ENCODE measurements at regions not wholly inside any gene's neighbourhood (a gene's known extent, or its start where the extent isn't known, plus 50 kb on each side); places are given as distances from the start of the nearest gene placed in this dataset.
"Not testable (repeated sequence)": the region's sequence is repeated elsewhere in the genome, so short reads cannot be mapped to it uniquely, and the experiment has no call there.

- not testable (repeated sequence) for H3K4me3 ChIP-seq (ENCODE audit: insufficient read depth in 1 of 2, low read depth in 1 of 2, low read length in 2 of 2); H3K9me3 ChIP-seq (ENCODE audit: control insufficient read depth, low read length); H3K14ac ChIP-seq (ENCODE audit: low read length in 2 of 2); H3K79me1 ChIP-seq (replicated peaks; ENCODE audit: low read length, poor library complexity, severe bottlenecking); H2AK5ac ChIP-seq (ENCODE audit: low read length, severe bottlenecking); H3K23ac ChIP-seq (ENCODE audit: low read length in 2 of 2); H3K4me1 ChIP-seq (ENCODE audit: control insufficient read depth, insufficient read depth, low read depth, low read length); H3K18ac ChIP-seq (ENCODE audit: low read depth in 1 of 2, low read length in 2 of 2); H3K4ac ChIP-seq (ENCODE audit: low read depth in 1 of 2, low read length in 2 of 2); H4K91ac ChIP-seq (ENCODE audit: low read length); H3K36me3 ChIP-seq (ENCODE audit: control insufficient read depth in 1 of 2, insufficient read depth in 2 of 2, low read depth in 1 of 2, low read length in 2 of 2); H2BK15ac ChIP-seq (ENCODE audit: low read depth, poor library complexity, severe bottlenecking); H2BK12ac ChIP-seq (ENCODE audit: low read length in 2 of 2); H3K27ac ChIP-seq (ENCODE audit: low read length, poor library complexity, severe bottlenecking); H4K8ac ChIP-seq (ENCODE audit: low read length); H2BK120ac ChIP-seq (ENCODE audit: low read depth, low read length); H3K27me3 ChIP-seq (ENCODE audit: control insufficient read depth in 1 of 2, insufficient read depth in 1 of 2, low read length in 2 of 2); H3K4me2 ChIP-seq (ENCODE audit: low read length, poor library complexity, severe bottlenecking); H2BK5ac ChIP-seq (ENCODE audit: low read depth, low read length, poor library complexity, severe bottlenecking); H3K9ac ChIP-seq (ENCODE audit: low read length); DNase-seq; H2AFZ ChIP-seq (ENCODE audit: low read depth, low read length)
- WGBS, result no CpG with 5 or more reads among the region's 2 CpGs
These were observed 76.5 kb upstream of the SLC35F3 start for GRCh38 chr1:233827937-233828336.

GRCh38 chr1:233828480-233828879, 76.0 kb upstream of the SLC35F3 start:
- Histone ChIP-seq H2BK12ac (ENCODE audit: low read length in 2 of 2) (no peak overlapping the region), H3K9me3 (ENCODE audit: control insufficient read depth, low read length) (peaks cover 3% of the 10 kb centered on the region), H3K9ac (ENCODE audit: low read length) (no peak overlapping the region), H2AFZ (ENCODE audit: low read depth, low read length) (no peak overlapping the region), H3K23ac (ENCODE audit: low read length in 2 of 2) (no peak overlapping the region), H3K36me3 (ENCODE audit: control insufficient read depth in 1 of 2, insufficient read depth in 2 of 2, low read depth in 1 of 2, low read length in 2 of 2) (no peaks in the 10 kb centered on the region), H3K4me1 (ENCODE audit: control insufficient read depth, insufficient read depth, low read depth, low read length) (no peaks in the 10 kb centered on the region), H3K4ac (ENCODE audit: low read depth in 1 of 2, low read length in 2 of 2) (no peak overlapping the region), H2AK5ac (ENCODE audit: low read length, severe bottlenecking) (no peak overlapping the region), H3K79me1 (replicated peaks; ENCODE audit: low read length, poor library complexity, severe bottlenecking) (no peaks in the 10 kb centered on the region), H2BK5ac (ENCODE audit: low read depth, low read length, poor library complexity, severe bottlenecking) (no peak overlapping the region), H3K4me3 (ENCODE audit: insufficient read depth in 1 of 2, low read depth in 1 of 2, low read length in 2 of 2) (no peak overlapping the region), H2BK120ac (ENCODE audit: low read depth, low read length) (no peak overlapping the region), H3K27ac (ENCODE audit: low read length, poor library complexity, severe bottlenecking) (no peak overlapping the region), H3K14ac (ENCODE audit: low read length in 2 of 2) (no peak overlapping the region), H4K91ac (ENCODE audit: low read length) (no peak overlapping the region), H2BK15ac (ENCODE audit: low read depth, poor library complexity, severe bottlenecking) (no peak overlapping the region), H4K8ac (ENCODE audit: low read length) (no peak overlapping the region), H3K27me3 (ENCODE audit: control insufficient read depth in 1 of 2, insufficient read depth in 1 of 2, low read length in 2 of 2) (no peaks in the 10 kb centered on the region), H3K18ac (ENCODE audit: low read depth in 1 of 2, low read length in 2 of 2) (no peak overlapping the region), H3K4me2 (ENCODE audit: low read length, poor library complexity, severe bottlenecking) (no peak overlapping the region)
- DNase-seq, result no peak

GRCh38 chr1:233834609-233835008, 69.9 kb upstream of the SLC35F3 start:
- Histone ChIP-seq H3K4me1 (ENCODE audit: control insufficient read depth, insufficient read depth, low read depth, low read length) (peaks cover 2% of the 10 kb centered on the region), H3K9ac (ENCODE audit: low read length) (no peak overlapping the region), H2BK120ac (ENCODE audit: low read depth, low read length) (no peak overlapping the region), H2BK12ac (ENCODE audit: low read length in 2 of 2) (no peak overlapping the region), H4K8ac (ENCODE audit: low read length) (no peak overlapping the region), H3K23ac (ENCODE audit: low read length in 2 of 2) (no peak overlapping the region), H3K79me1 (replicated peaks; ENCODE audit: low read length, poor library complexity, severe bottlenecking) (no peaks in the 10 kb centered on the region), H3K9me3 (ENCODE audit: control insufficient read depth, low read length) (peaks cover 4% of the 10 kb centered on the region), H3K18ac (ENCODE audit: low read depth in 1 of 2, low read length in 2 of 2) (no peak overlapping the region), H2BK15ac (ENCODE audit: low read depth, poor library complexity, severe bottlenecking) (no peak overlapping the region), H3K14ac (ENCODE audit: low read length in 2 of 2) (no peak overlapping the region), H3K27me3 (ENCODE audit: control insufficient read depth in 1 of 2, insufficient read depth in 1 of 2, low read length in 2 of 2) (no peaks in the 10 kb centered on the region), H3K4ac (ENCODE audit: low read depth in 1 of 2, low read length in 2 of 2) (no peak overlapping the region), H2AFZ (ENCODE audit: low read depth, low read length) (no peak overlapping the region), H2BK5ac (ENCODE audit: low read depth, low read length, poor library complexity, severe bottlenecking) (no peak overlapping the region), H3K4me3 (ENCODE audit: insufficient read depth in 1 of 2, low read depth in 1 of 2, low read length in 2 of 2) (no peak overlapping the region), H2AK5ac (ENCODE audit: low read length, severe bottlenecking) (no peak overlapping the region), H3K4me2 (ENCODE audit: low read length, poor library complexity, severe bottlenecking) (no peak overlapping the region), H3K36me3 (ENCODE audit: control insufficient read depth in 1 of 2, insufficient read depth in 2 of 2, low read depth in 1 of 2, low read length in 2 of 2) (no peaks in the 10 kb centered on the region), H4K91ac (ENCODE audit: low read length) (no peak overlapping the region), H3K27ac (ENCODE audit: low read length, poor library complexity, severe bottlenecking) (no peak overlapping the region)
- no peak for DNase-seq
- no CpG with 5 or more reads among the region's 2 CpGs for WGBS

- not testable (repeated sequence) for H2BK15ac ChIP-seq (ENCODE audit: low read depth, poor library complexity, severe bottlenecking); H3K23ac ChIP-seq (ENCODE audit: low read length in 2 of 2); H3K4me3 ChIP-seq (ENCODE audit: insufficient read depth in 1 of 2, low read depth in 1 of 2, low read length in 2 of 2); H3K18ac ChIP-seq (ENCODE audit: low read depth in 1 of 2, low read length in 2 of 2); H2AFZ ChIP-seq (ENCODE audit: low read depth, low read length); H3K4me2 ChIP-seq (ENCODE audit: low read length, poor library complexity, severe bottlenecking); H3K27me3 ChIP-seq (ENCODE audit: control insufficient read depth in 1 of 2, insufficient read depth in 1 of 2, low read length in 2 of 2); H2BK120ac ChIP-seq (ENCODE audit: low read depth, low read length); H4K8ac ChIP-seq (ENCODE audit: low read length); H3K4ac ChIP-seq (ENCODE audit: low read depth in 1 of 2, low read length in 2 of 2); H3K14ac ChIP-seq (ENCODE audit: low read length in 2 of 2); H3K9ac ChIP-seq (ENCODE audit: low read length); DNase-seq; H3K79me1 ChIP-seq (replicated peaks; ENCODE audit: low read length, poor library complexity, severe bottlenecking); H2AK5ac ChIP-seq (ENCODE audit: low read length, severe bottlenecking); H2BK5ac ChIP-seq (ENCODE audit: low read depth, low read length, poor library complexity, severe bottlenecking); H3K36me3 ChIP-seq (ENCODE audit: control insufficient read depth in 1 of 2, insufficient read depth in 2 of 2, low read depth in 1 of 2, low read length in 2 of 2); H2BK12ac ChIP-seq (ENCODE audit: low read length in 2 of 2); H3K27ac ChIP-seq (ENCODE audit: low read length, poor library complexity, severe bottlenecking); H3K4me1 ChIP-seq (ENCODE audit: control insufficient read depth, insufficient read depth, low read depth, low read length); H4K91ac ChIP-seq (ENCODE audit: low read length)
- peaks cover 15% of the 10 kb centered on the region for H3K9me3 ChIP-seq (ENCODE audit: control insufficient read depth, low read length)
- WGBS, result 67% methylated on average over 4 of the region's 4 CpGs
These were observed 66.3 kb upstream of the SLC35F3 start for GRCh38 chr1:233838207-233838606.
